SK-N-MC (cell line): ENCODE measurements at regions not wholly inside any gene's neighbourhood (a gene's known extent, or its start where the extent isn't known, plus 50 kb on each side); places are given as distances from the start of the nearest gene placed in this dataset.

Source experiments
- DNase-seq: peaks from one replicate; pipeline ENCODE4 v3.0.0-alpha.2; 2011; ENCODE audit warnings: low read depth, low spot score
- H3K27ac ChIP-seq: fragments of 200-600 bp; sonication (generic); 2 replicates; pipeline ENCODE4 v1.5.1; 2016; ENCODE audit warnings: mixed run types
- H3K36me3 ChIP-seq: fragments of 200-600 bp; sonication (generic); 2 replicates; pipeline ENCODE4 v1.6.1; 2017; ENCODE audit warnings: antibody characterized with exemption, low read length, mixed read lengths; ENCODE audit not compliant: insufficient read depth
- H3K4me3 ChIP-seq: fragments of 200-600 bp; sonication (generic); 2 replicates; pipeline ENCODE4 v1.5.1; 2016
- H3K9ac ChIP-seq: fragments of 200-600 bp; sonication (generic); 2 replicates; pipeline ENCODE4 v1.8.0; 2017; ENCODE audit warnings: mixed run types, mixed read lengths; ENCODE audit not compliant: insufficient read length
- H3K9me3 ChIP-seq: fragments of 200-600 bp; sonication (generic); 2 replicates; pipeline ENCODE4 v1.6.1; 2017; ENCODE audit warnings: low read depth, mild to moderate bottlenecking, antibody characterized with exemption, low read length, moderate library complexity, mixed read lengths
- EZH2 ChIP-seq: fragments of 200-600 bp; sonication (generic); IDR thresholded peaks from one replicate; pipeline ENCODE4 v1.6.1; 2017; ENCODE audit warnings: antibody characterized with exemption
- FOXP2 ChIP-seq: optimal IDR thresholded peaks from 2 replicates; pipeline ENCODE3; 2011; ENCODE audit warnings: mild to moderate bottlenecking, moderate library complexity; ENCODE audit not compliant: insufficient read depth; ENCODE audit errors: extremely low read length, control extremely low read depth
- POLR2AphosphoS5 ChIP-seq: IDR thresholded peaks from 2 replicates; pipeline ENCODE4 v1.6.1; 2012; ENCODE audit warnings: mild to moderate bottlenecking, low read depth, low read length, borderline replicate concordance

DNA sequence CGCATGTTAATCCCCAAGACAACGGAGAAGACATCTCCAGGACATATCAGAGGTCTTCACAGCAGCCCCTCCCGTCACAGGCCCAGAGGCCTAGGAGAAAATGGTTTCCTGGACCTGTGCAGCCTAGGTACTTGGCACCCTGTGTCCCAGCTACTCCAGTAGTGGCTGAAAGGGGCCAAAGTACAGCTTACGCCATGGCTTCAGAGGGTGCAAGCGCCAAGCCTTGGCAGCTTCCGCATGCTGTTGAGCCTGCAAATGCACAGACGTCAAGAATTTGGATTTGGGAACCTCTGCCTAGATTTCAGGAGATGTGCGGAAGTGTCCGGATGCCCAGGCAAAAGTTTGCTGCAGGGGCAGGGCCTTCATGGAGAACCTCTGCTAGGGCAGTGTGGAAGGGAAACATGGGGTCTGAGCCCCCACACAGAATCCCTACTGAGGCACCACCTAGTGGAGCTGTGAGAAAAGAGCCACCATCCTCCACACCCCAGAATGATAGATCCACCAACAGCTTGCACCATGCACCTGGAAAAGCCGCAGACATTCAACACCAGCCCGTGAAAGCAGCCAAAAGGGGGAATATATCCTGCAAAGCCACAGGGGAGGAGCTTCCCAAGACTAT is 159.3 kb upstream of the COX10 start:
- H3K4me3 ChIP-seq, result no peak overlapping the region
- H3K36me3 ChIP-seq, result no peaks in the 10 kb centered on the region
- no peak overlapping the region for H3K27ac ChIP-seq
- no peak for DNase-seq
- TF ChIP-seq FOXP2 (no peak), POLR2AphosphoS5 (no peak), EZH2 (no peak)
- no peaks in the 10 kb centered on the region for H3K9me3 ChIP-seq
- no peak overlapping the region for H3K9ac ChIP-seq

DNA sequence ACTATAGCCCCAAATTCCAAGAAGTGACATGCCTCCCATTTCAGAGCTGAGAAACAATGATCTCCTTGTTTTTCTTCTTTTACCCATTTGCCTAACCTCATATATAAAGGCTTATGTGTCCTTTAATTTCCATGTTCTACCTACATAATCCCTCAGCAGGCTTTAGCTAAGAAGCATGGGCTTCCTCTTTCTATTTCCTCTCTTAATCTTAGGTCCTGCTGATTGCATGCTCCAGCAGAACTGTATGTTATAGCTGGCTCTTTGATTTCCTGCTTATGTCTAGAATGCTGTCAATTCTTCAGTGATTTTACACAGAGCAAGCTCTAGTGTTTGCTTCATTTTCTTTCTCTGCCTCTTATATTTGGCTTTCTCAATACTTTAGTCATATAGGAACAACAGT is 151.7 kb upstream of the COX10 start:
- H3K27ac ChIP-seq, result no peak overlapping the region
- no peaks in the 10 kb centered on the region for H3K36me3 ChIP-seq
- no peak overlapping the region for H3K9ac ChIP-seq
- H3K9me3 ChIP-seq, result no peaks in the 10 kb centered on the region
- no peak overlapping the region for H3K4me3 ChIP-seq
- no peak for TF ChIP-seq POLR2AphosphoS5
- no peak for TF ChIP-seq FOXP2
- no peak for TF ChIP-seq EZH2
- no peak for DNase-seq

DNA sequence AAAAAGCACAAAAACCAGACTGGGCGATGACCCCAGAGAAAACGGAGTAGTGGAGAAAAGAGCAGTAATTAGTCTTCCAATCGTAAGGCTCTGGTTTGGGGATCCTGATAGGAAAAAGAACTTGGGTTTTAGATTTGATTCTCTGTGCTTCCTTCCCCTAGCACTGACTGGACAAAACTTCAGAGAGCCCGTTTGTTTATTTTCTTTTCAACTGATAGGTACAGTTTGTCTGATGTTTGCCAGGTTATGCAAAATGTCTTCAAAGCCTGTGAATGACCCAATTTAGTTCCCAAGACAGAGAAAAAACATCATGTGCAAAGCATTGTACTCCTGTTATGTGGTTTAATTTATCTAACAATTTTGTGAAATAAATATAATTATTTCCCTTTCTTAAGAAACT is 151.1 kb upstream of the COX10 start:
- Histone ChIP-seq H3K9ac (no peak overlapping the region), H3K9me3 (no peaks in the 10 kb centered on the region), H3K36me3 (no peaks in the 10 kb centered on the region), H3K27ac (no peak overlapping the region), H3K4me3 (no peak overlapping the region)
- DNase-seq, result no peak
- TF ChIP-seq FOXP2, result no peak
- TF ChIP-seq POLR2AphosphoS5, result no peak
- TF ChIP-seq EZH2, result no peak

DNA sequence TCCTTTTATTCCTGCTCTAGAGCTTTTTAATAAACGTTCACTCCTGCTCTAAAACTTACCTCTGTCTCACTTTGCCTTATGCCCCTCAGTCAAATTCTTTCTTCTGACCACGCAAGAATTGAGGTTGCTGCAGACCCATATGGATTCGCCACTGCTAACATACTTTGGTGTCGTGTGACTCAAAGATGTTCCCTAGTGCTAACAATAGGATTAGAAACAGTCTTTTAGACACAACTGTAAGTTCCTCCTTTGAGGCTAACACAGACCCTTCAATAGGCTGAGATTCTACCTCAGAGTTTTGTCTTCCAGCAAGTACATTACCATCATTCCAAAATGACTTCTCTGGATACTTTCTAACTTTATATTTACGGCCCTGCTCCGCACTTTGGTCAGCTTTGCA is 149.5 kb upstream of the COX10 start:
- TF ChIP-seq EZH2, result no peak
- TF ChIP-seq POLR2AphosphoS5, result no peak
- no peak for TF ChIP-seq FOXP2
- Histone ChIP-seq H3K4me3 (no peak overlapping the region), H3K27ac (no peak overlapping the region), H3K9me3 (no peaks in the 10 kb centered on the region), H3K36me3 (no peaks in the 10 kb centered on the region), H3K9ac (no peak overlapping the region)
- DNase-seq, result no peak

DNA sequence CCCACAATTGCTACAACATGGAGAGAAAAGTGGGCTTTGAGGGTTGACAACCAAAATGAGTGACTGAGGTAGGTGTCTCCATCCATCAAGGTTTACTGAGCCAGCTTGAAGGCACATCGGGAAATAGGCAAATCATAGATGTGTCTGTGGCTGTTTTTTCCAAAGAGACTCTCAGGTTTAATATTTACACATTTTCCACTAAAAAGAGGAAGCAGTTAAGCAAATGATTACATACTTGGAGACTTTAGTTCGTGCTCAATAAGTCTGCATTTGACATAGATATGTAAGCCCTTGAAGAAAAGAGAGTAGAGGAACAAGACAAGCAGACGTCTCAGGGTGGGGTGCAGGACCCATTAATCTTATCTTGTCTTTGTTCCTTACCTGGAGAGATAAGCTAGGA is 148.9 kb upstream of the COX10 start:
- Histone ChIP-seq H3K4me3 (no peak overlapping the region), H3K27ac (no peak overlapping the region), H3K36me3 (no peaks in the 10 kb centered on the region), H3K9ac (no peak overlapping the region), H3K9me3 (no peaks in the 10 kb centered on the region)
- no peak for DNase-seq
- TF ChIP-seq POLR2AphosphoS5, result no peak
- TF ChIP-seq FOXP2, result no peak
- no peak for TF ChIP-seq EZH2

DNA sequence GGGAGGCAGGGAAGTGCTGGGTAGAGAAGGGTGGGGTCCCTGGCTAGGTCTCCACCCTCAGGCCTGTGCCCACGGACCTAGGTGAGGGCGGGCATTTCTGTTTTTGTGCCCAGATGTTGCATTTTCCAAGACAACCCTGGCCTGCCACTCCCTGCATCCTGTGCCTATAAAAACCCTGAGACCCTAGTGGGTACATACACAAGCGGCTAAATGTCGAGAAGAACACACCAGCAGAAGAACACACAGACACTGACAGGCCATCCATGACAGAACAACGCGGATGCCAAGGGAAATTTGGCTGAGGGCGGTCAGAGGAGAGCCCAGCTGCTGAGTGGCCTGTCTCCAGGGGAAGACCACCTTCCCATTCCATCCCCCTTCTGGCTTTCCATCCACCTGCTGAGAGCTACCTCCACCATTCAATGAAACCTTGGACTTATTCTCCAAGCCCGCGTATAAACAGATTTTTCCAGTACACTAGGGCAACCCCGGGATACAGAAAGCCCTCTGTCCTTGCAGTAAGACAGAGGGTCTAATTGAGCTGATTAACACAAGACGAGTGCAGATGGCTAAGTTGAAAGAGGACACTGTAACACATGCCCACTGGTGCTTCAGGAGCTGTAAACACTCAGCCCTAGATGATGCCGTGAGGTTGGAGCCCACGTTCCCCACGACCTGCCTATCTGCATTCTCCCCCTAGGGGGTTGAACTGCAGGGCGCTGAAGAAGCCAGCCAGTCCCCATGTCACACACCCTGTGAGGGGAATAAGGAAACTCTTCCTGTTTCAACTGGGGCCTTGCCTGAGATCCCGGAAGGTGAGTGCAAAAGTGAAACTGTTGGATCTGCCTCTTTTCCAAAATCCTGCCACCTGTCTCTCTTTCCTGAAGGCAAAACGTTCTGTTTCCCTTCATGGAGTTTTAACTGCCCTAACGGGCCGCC is 147.2 kb upstream of the COX10 start:
- DNase-seq, result no peak
- no peaks in the 10 kb centered on the region for H3K36me3 ChIP-seq
- no peak overlapping the region for H3K9ac ChIP-seq
- no peaks in the 10 kb centered on the region for H3K9me3 ChIP-seq
- H3K4me3 ChIP-seq, result no peak overlapping the region
- no peak for TF ChIP-seq FOXP2
- TF ChIP-seq EZH2, result no peak
- no peak for TF ChIP-seq POLR2AphosphoS5
- H3K27ac ChIP-seq, result no peak overlapping the region

DNA sequence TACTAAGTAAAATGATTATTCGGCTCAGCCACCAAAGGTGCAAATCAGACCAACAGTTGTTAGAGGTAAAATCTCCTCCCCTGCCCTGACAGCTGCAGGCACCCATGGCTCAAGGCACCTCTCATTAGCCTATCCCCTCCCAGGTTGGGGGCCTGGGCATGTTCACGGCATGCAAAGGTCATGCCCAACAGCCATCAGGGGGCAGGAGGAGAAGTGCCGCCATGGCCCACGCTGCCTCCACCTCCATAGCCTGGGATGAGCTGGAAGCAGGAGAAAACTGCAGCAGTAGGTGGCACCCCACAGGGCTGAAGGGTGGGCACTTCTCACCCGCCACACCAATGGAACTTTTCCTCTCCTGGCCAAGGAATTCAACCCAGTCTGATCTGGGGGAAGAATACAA is 146.4 kb upstream of the COX10 start:
- Histone ChIP-seq H3K27ac (no peak overlapping the region), H3K9me3 (no peaks in the 10 kb centered on the region), H3K4me3 (no peak overlapping the region), H3K9ac (no peak overlapping the region), H3K36me3 (no peaks in the 10 kb centered on the region)
- no peak for TF ChIP-seq FOXP2
- no peak for TF ChIP-seq EZH2
- no peak for DNase-seq

DNA sequence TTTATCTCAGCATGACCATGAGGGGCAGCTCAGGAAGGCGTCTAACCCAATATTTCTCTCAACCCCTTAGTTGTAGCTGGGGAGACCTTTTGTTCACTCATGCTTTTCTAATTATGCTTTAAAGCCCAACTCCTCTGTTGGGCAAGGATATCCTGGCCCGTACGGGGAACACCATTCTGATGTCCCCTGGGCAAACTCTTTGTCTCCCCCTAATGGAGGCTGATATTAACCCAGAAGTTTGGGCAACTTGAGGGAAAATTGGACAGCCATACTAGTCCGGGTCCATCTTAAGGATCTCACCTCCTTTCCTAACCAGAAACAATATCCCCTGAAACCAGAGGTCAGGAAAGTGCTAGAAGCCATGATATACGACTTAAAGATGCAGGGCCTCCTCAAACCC is 143.7 kb upstream of the COX10 start:
- no peak overlapping the region for H3K4me3 ChIP-seq
- no peak overlapping the region for H3K27ac ChIP-seq
- no peak overlapping the region for H3K9ac ChIP-seq
- no peaks in the 10 kb centered on the region for H3K9me3 ChIP-seq
- DNase-seq, result no peak
- TF ChIP-seq FOXP2 (no peak), EZH2 (no peak), POLR2AphosphoS5 (no peak)
- no peaks in the 10 kb centered on the region for H3K36me3 ChIP-seq

DNA sequence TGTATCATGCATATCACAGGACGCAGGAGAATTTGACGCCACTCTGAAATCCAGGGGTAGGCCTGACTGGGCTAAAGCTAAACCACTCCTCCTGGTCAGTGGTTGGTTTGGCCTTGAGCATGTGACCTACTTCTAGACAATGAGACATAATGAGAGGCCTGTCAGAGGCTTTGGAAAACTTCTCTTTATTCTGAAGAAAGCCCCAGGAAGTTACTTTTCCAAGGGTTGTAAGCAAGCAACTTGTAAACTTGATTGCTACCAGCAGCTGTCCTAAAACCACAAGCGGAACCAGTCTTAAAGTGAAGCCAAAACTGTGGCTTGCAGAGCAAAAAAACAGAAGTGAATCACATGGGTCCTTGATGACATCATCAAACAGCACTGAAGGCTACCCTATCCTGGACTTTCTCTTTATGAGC is 138.2 kb upstream of the COX10 start:
- Histone ChIP-seq H3K9me3 (no peaks in the 10 kb centered on the region), H3K36me3 (no peaks in the 10 kb centered on the region), H3K27ac (no peak overlapping the region), H3K4me3 (no peak overlapping the region), H3K9ac (no peak overlapping the region)
- TF ChIP-seq EZH2 (no peak), POLR2AphosphoS5 (no peak), FOXP2 (no peak)
- DNase-seq, result no peak
